AG04449 (cell line): ENCODE measurements at regions not wholly inside any gene's neighbourhood (a gene's known extent, or its start where the extent isn't known, plus 50 kb on each side); places are given as distances from the start of the nearest gene placed in this dataset.

Experiments used
- CTCF ChIA-PET: fragments of 350-600 bp; formaldehyde crosslinking; extraction: SDS; loops from one replicate; lab custom pipeline; 2021; ENCODE audit warnings: antibody characterized with exemption; lab: Yijun Ruan, JAX
- POLR2A ChIA-PET: fragments of 400-600, 350-600 bp; formaldehyde crosslinking; extraction: SDS; loops from one replicate; lab custom pipeline; 2020; ENCODE audit warnings: antibody characterized with exemption, inconsistent platforms; lab: Yijun Ruan, JAX
- DNase-seq: peaks from one replicate; pipeline ENCODE4 v3.0.0-alpha.2; 2010; ENCODE audit warnings: low read depth, low spot score
- H3K4me3 ChIP-seq: 2 replicates; pipeline ENCODE4 v1.5.1; 2011; ENCODE audit warnings: low read depth, mild to moderate bottlenecking, control low read depth, low read length
- CTCF ChIP-seq: IDR thresholded peaks from one replicate; pipeline ENCODE4 v1.5.1; 2011; ENCODE audit warnings: mild to moderate bottlenecking, moderate library complexity, low read length, control low read depth, inconsistent platforms; ENCODE audit not compliant: insufficient read depth; ENCODE audit errors: missing control alignments

- CTCF ChIA-PET, result no interaction called here
These were observed 842.9 kb upstream of the SEMA6A start for GRCh38 chr5:117417501-117417900.

GRCh38 chr5:117414926-117415325 is 840.3 kb upstream of the SEMA6A start:
- H3K4me3 ChIP-seq, result no peak overlapping the region
- ChIA-PET CTCF (no interaction called here), POLR2A (no interaction called here)
- TF ChIP-seq CTCF, result no peak
- DNase-seq, result no peak

More at GRCh38 chr5:117417501-117417900, 842.9 kb upstream of the SEMA6A start:
- DNase-seq, result no peak
- POLR2A ChIA-PET, result no interaction called here
- no peak for TF ChIP-seq CTCF
- H3K4me3 ChIP-seq, result no peak overlapping the region

GRCh38 chr5:117411701-117412100 is 837.1 kb upstream of the SEMA6A start:
- ChIA-PET POLR2A (no interaction called here), CTCF (no interaction called here)
- H3K4me3 ChIP-seq, result no peak overlapping the region
- no peak for DNase-seq
- TF ChIP-seq CTCF, result no peak

GRCh38 chr5:117405197-117405596 is 830.6 kb upstream of the SEMA6A start:
- no peak overlapping the region for H3K4me3 ChIP-seq
- DNase-seq, result no peak
- POLR2A ChIA-PET, result no interaction called here
- CTCF ChIA-PET, result no interaction called here
- no peak for TF ChIP-seq CTCF

GRCh38 chr5:117394506-117395157 is 820.0 kb upstream of the SEMA6A start:
- H3K4me3 ChIP-seq, result no peak overlapping the region
- no peak for TF ChIP-seq CTCF
- POLR2A ChIA-PET, result no interaction called here
- no peak for DNase-seq
- CTCF ChIA-PET, result no interaction called here

GRCh38 chr5:117393125-117393524 is 818.5 kb upstream of the SEMA6A start:
- no peak overlapping the region for H3K4me3 ChIP-seq
- TF ChIP-seq CTCF, result no peak
- no peak for DNase-seq
- ChIA-PET CTCF (no interaction called here), POLR2A (no interaction called here)
